GM21390 (cell line): ENCODE measurements at regions not wholly inside any gene's neighbourhood (a gene's known extent, or its start where the extent isn't known, plus 50 kb on each side); places are given as distances from the start of the nearest gene placed in this dataset.
A peak's percentile ranks its signal among the peaks of the same experiment; 100 is the strongest.
"Not testable (repeated sequence)": the region's sequence is repeated elsewhere in the genome, so short reads cannot be mapped to it uniquely, and the experiment has no call there.

Source experiments
- ATAC-seq: cut with Tn5 transposase; IDR thresholded peaks from one replicate; pipeline ENCODE4 v1.9.1; 2021; ENCODE audit not compliant: unreplicated experiment

DNA sequence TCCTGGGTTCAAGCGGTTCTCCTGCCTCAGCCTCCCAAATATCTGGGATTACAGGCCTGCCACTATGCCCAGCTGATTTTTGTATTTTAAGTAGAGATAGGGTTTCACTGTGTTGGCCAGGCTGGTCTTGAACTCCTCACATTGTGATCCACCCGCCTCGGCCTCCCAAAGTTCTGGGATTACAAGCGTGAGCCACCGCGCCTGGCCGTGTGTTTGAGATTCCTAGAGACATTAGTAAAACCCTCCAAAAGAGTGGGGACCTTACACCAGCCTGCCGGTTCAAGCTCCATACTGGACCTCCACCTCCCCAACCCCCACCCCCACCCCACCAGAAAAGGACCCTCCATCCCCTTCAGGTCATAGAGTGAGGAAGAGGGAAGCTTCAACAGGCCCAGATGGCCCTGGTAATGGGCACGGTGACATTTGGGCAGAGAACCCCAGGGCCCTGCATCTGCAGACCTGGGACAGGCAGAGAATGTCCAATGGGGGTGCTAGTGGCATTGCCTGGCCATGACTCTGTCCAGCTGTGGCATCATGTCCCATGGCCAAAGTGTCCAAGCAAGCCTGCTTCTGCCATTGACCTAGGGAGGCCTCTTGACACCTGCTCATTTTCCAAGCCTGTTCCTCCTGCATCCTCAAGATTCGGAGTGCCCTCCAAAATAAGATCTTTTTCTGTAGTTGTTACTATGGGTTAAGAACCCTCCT lies 108.9 kb upstream of the KLF13 start:
- ATAC-seq: no peak

DNA sequence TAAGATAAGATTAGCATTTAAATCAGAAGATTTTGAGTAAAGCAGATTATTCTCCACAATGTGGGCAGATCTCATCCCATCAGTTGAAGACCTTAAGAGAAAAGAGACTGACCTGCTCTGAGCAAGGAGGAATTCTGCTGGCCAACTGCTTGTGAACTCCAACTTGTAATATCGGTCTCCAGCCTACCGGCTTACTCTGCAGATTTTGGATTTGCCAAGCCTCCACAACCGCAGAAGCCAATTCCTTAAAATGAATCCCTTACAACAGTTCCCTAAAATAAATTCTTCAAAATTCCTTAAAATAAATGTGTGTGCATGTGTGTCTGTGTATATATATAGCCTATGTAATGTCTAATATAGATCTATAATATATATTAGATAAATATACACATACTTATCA lies 107.4 kb upstream of the KLF13 start:
- ATAC-seq: no peak

DNA sequence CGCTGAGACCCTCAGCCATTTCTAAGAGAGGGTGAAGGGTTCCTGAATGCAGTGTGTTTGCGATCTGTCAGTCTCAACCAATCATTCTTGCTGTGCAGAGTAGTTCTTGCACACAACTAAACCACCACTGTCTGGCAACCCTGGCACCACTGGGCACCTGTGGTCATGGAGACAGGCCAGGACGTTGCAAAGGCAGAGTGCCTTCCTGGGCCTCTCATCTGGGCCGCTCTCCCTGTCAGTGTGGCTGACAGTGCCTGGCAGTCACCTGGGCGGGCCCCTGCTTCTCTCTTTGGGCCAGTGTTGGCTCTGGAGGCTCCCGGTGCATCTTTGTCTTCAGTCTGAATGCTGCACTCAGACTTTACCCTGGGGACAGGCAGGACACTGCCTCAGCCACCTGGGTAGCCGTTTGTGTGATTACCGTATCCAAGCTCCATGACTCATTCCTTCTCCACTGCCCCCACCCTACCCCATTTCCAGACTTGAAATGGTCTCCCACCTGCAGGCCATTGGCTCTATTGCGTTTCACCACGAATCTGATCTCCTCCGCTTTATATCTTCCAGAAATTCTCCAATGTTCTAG lies 104.6 kb upstream of the KLF13 start:
- ATAC-seq: no peak

DNA sequence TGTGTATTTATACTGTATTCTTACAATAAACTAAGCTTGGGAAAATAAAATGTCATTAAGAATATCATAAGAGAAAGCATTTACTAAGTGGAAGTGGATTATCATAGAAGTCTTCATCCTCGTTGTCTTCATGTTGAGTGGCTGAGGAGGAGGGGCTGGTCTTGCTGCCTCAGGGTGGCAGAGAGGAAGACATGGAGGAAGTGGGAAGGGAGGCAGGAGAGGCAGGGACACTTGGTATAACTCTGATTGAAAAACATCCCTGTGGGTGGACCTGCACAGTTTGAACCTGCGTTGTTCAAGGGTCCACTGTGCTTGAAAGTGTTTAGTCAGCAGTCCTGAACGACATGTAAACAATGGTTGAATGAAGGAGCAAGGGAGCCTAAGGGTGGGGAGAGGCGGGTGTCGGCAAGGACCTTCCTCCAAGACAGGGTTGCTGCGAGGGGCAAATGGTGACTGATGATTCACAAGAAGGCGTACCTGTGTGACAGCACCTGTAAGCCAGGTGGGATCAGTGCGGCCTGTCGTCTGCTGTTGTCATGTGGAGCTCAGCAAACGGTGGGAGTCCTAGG lies 103.8 kb upstream of the KLF13 start:
- no peak for ATAC-seq

DNA sequence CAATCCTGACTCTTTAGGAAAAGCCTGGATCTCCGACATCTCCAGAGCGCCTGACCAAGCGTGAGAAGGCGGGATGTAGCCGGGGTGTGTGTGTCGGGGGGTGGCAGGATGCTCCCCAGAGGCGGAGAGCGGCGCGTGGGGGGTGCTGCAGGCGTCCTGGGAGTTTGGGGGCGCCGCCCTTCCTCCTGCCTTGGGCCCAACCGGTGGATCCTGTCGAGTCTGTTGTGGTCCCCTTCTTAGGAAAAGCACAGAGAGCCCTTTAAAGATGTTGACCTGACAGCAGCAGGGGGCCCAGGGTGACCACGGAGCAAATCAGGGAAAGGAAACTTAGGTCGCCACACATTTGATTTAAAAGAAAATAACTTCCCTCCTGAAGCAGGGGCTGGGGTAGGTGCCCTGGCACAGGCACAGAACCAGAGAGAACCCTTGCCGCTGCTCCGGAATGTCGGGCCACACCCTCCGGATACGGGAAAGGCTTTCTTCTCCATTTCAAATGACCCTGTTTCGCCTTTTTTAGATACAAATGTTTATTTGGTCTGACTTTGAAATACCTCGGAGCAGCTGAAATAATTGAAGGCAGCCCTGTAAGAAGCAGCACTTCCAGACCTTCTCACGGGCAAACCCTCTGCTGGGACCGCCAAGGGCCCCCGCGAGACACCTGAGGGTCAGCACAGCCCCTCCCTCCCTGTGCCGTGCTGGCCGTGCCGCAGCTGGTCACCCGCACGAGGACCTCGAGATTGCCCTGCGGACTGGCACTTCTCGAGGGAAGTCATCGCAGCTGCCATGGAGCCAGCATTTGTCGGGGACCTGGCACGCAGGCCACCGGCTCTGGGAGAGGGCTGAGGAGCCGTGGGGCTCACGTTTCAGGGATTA lies 102.9 kb upstream of the KLF13 start:
- ATAC-seq: no peak

DNA sequence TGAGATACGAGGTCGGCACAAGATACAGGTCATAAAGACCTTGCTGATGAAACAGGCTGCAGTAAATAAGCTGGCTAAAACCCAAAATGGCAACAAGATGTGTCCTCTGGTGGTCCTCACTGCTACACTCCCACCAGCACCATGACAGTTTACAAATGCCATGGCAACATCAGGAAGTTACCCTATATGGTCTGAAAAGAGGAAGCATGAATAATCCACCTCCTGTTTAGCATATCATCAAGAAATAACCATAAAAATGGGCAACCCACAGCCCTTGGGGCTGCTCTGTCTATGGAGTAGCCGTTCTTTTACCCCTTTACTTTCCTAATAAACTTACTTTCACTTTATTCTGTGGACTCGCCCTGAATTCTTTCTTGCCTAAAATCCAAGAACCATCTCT lies 102.0 kb upstream of the KLF13 start:
- not testable (repeated sequence) for ATAC-seq

DNA sequence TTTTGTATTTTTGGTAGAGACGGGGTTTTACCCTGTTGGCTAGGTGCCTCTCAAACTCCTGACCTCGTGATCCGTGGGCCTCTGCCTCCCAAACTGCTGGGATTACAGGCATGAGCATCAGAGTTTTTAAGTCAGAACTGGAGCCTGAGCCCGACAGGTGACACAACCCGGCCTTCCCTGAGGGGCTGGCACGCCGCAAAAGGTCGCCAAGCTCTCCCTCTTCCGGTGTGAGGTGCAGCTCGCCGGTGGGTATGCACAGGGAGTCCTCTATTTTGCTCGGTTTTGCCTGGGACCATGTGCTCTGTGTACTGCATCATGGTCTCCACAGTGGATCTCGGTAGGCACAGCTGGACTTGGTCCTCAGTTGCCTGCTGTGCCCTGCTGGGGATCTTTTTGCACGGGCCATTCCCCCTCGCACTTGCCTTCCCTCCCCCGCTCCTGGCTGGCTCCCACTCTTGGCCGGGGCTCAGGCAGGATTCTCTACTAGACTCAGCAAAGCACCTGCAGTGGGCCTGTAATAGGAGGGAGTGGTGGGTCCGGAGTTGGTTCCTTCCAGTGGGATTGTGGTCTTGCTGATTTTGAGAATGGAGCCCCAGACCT lies 101.2 kb upstream of the KLF13 start:
- ATAC-seq: no peak

DNA sequence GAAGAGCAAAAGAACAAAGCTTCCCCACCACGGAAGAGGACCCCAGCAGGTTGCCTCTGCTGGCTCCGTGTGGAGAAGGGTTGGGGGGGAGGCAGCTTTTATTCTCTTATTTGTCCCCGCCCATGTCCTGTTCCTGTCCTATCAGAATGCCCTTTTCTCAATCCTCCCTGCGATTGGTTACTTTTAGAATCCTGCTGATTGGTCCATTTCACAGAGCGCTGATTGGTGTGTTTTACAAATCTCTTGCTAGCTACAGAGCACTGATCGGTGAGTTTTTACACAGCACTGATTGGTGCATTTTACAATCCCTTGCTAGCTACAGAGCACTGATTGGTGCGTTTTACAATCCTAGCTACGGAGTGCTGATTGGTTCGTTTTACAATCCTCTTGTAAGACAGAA lies 100.6 kb upstream of the KLF13 start:
- no peak for ATAC-seq

DNA sequence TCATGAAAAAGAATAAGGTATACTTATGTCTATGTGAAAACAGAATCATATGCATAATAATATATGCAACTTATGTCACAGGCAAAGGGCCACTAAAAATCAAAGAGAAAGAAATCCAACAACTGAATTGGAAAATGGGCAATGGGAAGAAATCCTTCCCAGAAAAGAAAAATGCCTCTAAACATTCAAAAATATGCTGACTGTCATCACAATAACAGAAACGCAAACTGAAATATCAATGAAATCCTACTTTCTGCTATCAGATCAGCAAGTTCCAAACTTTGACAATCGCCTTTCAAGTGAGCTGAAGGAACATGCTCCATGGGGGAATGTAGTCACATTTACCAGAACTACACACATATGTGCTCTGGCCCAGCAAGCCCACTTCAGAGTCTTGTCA lies 99.4 kb upstream of the KLF13 start:
- ATAC-seq: no peak

DNA sequence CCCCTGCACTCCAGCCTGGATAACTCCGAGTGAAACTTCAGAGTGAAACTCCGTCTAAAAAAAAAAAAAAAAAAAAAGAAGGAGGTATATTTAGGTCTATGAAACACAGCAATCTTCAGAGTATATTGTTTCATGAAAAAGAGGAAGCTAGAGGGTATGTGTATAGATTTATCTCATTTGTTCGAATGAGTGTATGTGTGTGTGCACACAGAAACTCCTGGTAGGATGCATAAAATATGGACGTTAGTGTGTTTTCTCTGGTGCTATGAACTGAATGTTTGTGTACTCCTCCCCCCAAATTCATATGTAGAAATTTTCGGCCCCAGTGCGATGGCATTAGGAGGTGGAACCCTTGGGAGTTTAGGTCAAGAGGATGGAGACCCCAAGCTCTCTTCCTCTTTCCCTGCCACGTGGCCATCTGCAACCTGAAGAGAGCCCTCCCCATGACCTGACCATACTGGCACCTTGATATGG lies 98.6 kb upstream of the KLF13 start:
- no peak for ATAC-seq

DNA sequence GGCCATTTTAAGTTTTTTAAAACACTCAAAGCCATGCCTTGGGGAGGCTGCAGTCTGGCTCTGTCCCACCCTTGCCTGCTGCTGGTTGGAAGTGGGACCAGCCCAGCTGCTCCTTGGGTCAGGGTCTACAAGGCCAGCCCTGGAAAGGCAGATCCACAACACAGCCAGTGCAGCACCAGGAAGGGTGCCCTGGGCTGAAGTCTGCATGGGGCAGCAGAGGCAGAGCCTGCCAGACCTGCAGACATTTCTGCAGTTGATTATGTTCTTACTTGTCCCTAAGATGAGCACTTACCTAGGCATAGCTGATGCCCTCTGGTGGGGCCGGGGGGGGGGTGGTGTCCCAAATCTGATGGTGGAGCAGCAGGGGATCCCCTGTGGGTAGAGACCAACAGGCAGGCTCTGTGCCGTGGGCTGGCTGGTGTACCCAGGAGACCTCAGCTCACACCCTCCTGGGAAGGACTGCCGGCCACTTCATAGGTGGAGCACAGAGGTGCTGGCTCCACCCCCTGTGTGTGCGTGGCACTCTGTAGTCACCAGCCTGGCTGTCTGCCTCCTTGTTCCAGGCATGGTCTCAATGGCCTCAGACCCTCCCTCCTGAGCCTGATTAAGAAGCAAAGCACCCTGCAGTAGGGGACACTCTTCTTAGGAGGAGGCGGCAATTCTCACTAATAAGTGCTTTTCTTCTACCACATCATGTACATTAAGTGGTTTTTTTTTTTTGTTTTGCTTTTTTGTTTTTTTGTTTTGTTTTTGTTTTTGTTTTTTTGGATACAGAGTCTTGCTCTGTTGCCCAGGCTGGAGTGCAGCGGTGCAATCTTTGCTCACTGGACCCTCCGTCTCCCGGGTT lies 97.4 kb upstream of the KLF13 start:
- peak; percentile 67 for ATAC-seq

DNA sequence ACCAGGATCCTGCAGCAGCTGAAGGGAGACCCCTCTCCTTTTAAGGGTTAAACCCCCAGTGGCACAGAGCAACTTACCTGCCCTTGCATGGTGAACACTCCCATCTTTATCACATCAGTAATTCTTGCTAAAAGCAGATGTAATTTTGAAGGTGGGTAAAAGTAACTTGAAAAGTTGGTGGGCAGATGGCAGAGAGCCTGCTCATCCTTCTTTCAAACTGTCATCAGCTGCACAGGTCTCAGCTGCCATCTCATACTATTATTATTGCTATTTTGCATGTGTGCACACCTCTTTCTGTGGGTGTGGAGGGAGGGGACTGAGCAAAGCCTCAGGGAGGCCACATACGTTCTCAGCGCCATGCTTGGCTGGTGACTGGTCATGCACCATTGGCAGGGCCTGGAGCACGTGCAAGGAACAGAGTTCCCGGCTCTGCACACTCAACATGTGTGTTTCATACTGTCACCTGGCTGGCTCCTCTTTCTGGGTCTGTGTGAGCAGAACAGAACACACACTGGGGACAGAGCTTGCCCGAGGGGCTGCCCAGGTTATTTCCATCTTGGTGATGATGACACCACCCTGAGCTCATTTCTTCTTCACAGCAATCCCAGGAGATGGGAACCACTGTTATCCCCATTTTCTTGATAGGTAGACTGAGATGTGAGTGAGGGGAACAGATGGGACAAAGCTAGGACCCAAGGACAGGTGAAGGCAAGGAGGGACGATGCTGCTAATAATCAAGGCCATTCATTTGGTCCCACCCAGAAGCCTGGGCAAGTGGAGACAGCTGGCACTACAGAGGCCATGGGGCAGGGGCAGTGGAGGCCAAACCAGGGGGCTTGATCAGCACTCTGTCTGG lies 95.8 kb upstream of the KLF13 start:
- ATAC-seq: peak; percentile 73

DNA sequence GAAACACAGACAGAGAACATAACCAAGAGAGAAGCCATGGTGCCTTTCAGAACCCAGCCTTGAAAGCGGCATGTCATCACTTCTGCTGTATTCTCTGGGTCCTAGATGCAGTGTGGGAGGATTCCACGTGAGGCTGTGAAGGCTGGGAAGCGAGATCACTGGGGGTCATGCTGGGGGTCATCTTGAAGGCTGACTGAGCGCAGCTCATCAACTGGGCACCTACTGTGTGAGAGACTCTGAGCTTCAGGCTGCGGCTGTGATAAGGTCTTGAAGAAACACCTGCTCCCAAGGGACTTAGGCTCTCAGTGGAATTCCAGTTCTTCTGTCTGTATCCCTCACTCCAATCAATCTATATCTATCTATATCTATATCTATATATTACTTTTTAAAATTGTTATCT lies 91.8 kb upstream of the KLF13 start:
- no peak for ATAC-seq

DNA sequence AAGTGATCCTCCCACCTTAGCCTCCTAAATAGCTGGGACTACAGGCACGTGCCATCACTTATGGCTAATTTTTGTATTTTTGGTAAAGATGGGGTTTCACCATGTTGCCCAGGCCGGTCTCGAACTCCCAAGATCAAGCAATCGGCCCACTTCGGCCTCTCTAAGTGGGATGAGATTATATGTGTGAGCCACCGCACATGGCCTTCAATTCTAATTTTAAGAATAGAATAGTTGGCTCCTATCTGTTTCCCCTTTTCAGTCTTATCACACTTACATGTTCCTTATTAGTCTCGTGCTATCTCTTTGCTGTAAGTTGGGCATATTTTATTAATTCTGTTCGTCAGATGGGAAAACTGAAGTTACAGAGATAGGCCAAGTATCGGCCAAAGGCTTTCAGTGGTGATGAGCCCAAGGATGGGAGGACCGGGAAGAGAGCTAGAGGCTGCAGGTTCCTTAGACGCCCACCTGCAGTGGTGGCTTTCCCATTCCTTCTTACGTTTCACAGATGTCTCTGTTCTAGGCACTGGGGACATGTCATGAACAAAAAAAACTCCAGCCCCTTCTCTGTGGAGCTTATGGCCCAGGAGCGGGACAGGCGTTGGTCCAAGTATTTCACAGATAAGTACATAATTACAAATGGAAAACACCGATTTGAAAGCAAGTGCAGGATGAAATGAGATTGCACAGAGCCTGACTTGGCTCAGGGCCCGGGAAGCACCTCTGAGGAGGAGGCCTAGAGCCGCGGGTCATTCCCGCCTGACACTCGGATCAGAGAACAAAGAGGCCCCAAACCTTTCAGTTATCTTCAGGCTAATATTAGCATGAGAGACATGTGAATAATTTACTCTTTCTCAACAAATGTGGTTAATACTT lies 91.1 kb upstream of the KLF13 start:
- peak; percentile 42 for ATAC-seq

DNA sequence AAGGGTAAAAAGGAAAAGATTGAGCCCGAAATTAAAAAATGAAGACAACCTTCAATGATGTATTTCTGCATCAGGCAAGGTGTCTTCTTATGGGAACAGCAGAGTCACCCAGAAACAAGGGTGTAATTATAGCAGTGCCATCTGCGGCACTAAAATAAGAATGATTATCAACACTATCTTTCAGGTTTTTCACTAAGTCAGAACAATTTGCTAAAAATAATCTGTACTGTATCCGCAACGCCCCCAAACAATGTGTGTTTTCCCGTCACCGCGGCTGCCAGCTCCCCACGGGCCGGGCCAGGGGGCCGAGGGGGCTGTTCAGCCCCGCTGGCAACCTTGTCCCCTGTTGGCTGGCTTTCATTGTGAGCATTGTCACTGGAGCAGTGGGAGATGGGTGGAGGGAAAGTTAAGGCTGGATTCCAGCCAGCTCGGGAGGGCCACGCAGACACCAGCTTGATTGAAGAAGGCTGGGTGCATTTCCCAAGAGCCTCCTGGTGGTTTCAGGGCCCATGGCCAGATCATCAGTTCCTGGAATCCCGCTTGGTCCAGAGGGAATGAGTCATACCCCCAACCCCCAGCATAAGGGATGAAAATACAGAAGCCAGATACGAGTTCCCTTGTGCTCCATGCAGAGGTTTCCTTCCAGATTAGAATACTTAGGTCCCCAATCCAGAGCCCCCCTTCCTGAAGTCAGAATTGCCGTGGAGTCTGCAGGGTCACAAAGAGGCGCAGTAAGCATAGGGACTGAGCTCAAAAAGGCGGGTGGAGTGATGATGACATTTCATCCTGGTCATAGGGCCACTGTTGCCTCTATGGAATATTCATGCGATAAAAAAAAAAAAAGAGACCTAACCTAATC lies 90.2 kb upstream of the KLF13 start:
- ATAC-seq: peak; percentile 53

DNA sequence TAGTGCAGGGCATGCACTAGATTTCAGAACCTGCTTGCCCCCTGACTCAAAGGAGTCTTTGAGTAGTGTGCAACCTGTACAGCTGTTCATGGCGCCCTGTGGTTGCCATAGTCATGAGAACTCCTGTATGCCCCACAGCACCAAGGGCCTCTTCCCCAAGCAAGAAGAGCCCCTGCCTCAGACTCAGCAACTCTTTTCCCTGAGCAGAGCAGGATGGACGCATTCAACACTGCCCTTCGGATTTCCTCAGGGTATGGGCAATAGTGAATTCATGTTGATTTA lies 89.7 kb upstream of the KLF13 start:
- ATAC-seq: no peak

DNA sequence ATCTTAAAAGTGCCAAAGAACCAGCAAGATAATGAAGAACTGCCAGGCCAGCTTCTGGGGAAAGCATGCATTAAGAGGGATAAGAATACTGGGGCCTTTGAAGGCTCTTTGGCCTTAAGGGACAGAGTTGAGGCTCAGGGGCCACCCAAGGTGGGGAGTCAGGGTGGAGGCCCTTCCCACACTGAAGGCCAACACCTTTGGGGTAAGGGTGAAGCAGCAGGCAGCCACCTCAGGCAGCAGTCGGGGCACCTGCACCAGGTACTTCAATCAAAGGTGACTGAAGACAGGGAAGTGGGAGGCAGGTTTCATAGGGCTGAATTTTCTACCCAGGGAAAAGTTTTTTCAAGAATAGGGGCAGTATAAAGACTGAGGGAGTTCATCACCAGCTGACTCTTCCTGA lies 87.7 kb upstream of the KLF13 start:
- no peak for ATAC-seq

DNA sequence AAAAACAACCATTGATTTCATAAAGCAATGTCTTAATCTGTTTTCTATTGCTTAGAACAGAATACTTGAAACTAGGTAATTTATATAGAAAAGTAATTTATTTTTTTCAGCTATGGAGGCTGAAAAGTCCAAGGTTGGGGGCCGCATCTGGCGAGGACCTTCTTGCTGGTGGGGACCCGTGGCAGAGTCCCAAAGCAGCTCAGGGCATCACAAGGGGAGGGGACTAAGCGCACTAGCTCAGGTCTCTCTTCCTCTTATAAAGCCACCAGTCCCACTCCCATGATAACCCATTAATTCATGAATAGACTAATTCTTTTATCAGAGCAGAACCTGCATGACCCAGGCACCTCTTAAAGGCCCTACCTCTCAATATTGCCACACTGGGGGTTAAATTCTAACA lies 87.2 kb upstream of the KLF13 start:
- ATAC-seq: no peak
